ENCODE measurements at regions not wholly inside any gene's neighbourhood (a gene's known extent, or its start where the extent isn't known, plus 50 kb on each side); places are given as distances from the start of the nearest gene placed in this dataset.

GRCh38 chr1:4056989-4057388 lies 156.9 kb upstream of the C1orf174 start:
- H3K27me3 ChIP-seq (replicated peaks) = no peaks in the 10 kb centered on the region
- no peak overlapping the region for H3K4me3 ChIP-seq (ENCODE audit: low read depth, low read length)
- no peaks in the 10 kb centered on the region for H3K36me3 ChIP-seq (replicated peaks)
- TF ChIP-seq CTCF (IDR thresholded peaks at IDR 0.05; ENCODE audit: low read depth, low read length, missing control alignments) = no peak
- in situ Hi-C loops (cut with HindIII; ENCODE audit: low pct_ligation_motif_present, low sequenced_read_pairs) = no loop called here
- no peak overlapping the region for H3K27ac ChIP-seq
- DNase-seq = no peak

- Histone ChIP-seq H3K4me3 (ENCODE audit: low read depth, low read length) (no peak overlapping the region), H3K36me3 (replicated peaks) (no peaks in the 10 kb centered on the region), H3K27ac (no peak overlapping the region), H3K27me3 (replicated peaks) (no peaks in the 10 kb centered on the region)
- no peak for TF ChIP-seq CTCF (IDR thresholded peaks at IDR 0.05; ENCODE audit: low read depth, low read length, missing control alignments)
- in situ Hi-C loops (cut with HindIII; ENCODE audit: low pct_ligation_motif_present, low sequenced_read_pairs) = no loop called here
- DNase-seq = no peak
These were observed 157.5 kb upstream of the C1orf174 start for GRCh38 chr1:4057603-4058002.

GRCh38 chr1:4058122-4058521 lies 158.1 kb upstream of the C1orf174 start:
- no peak for TF ChIP-seq CTCF (IDR thresholded peaks at IDR 0.05; ENCODE audit: low read depth, low read length, missing control alignments)
- Histone ChIP-seq H3K36me3 (replicated peaks) (no peaks in the 10 kb centered on the region), H3K27ac (no peak overlapping the region), H3K27me3 (replicated peaks) (no peaks in the 10 kb centered on the region), H3K4me3 (ENCODE audit: low read depth, low read length) (no peak overlapping the region)
- no peak for DNase-seq
- in situ Hi-C loops (cut with HindIII; ENCODE audit: low pct_ligation_motif_present, low sequenced_read_pairs) = no loop called here

GRCh38 chr1:4058706-4059105 lies 158.6 kb upstream of the C1orf174 start:
- H3K27me3 ChIP-seq (replicated peaks) = no peaks in the 10 kb centered on the region
- no peak overlapping the region for H3K4me3 ChIP-seq (ENCODE audit: low read depth, low read length)
- TF ChIP-seq CTCF (IDR thresholded peaks at IDR 0.05; ENCODE audit: low read depth, low read length, missing control alignments) = no peak
- DNase-seq = no peak
- H3K27ac ChIP-seq = no peak overlapping the region
- in situ Hi-C loops (cut with HindIII; ENCODE audit: low pct_ligation_motif_present, low sequenced_read_pairs) = no loop called here
- no peaks in the 10 kb centered on the region for H3K36me3 ChIP-seq (replicated peaks)

- no peak for TF ChIP-seq CTCF (IDR thresholded peaks at IDR 0.05; ENCODE audit: low read depth, low read length, missing control alignments)
- Histone ChIP-seq H3K36me3 (replicated peaks) (no peaks in the 10 kb centered on the region), H3K27ac (no peak overlapping the region), H3K4me3 (ENCODE audit: low read depth, low read length) (no peak overlapping the region), H3K27me3 (replicated peaks) (no peaks in the 10 kb centered on the region)
- no peak for DNase-seq
- in situ Hi-C loops (cut with HindIII; ENCODE audit: low pct_ligation_motif_present, low sequenced_read_pairs) = no loop called here
These were observed 159.2 kb upstream of the C1orf174 start for GRCh38 chr1:4059270-4059669.

GRCh38 chr1:4060850-4061249 lies 160.8 kb upstream of the C1orf174 start:
- Histone ChIP-seq H3K27me3 (replicated peaks) (no peaks in the 10 kb centered on the region), H3K36me3 (replicated peaks) (no peaks in the 10 kb centered on the region), H3K27ac (no peak overlapping the region), H3K4me3 (ENCODE audit: low read depth, low read length) (no peak overlapping the region)
- in situ Hi-C loops (cut with HindIII; ENCODE audit: low pct_ligation_motif_present, low sequenced_read_pairs) = no loop called here
- no peak for TF ChIP-seq CTCF (IDR thresholded peaks at IDR 0.05; ENCODE audit: low read depth, low read length, missing control alignments)
- no peak for DNase-seq

All from brain microvascular endothelial cell (primary cell).